Epithelial cell of proximal tubule (primary cell): ENCODE measurements at regions not wholly inside any gene's neighbourhood (a gene's known extent, or its start where the extent isn't known, plus 50 kb on each side); places are given as distances from the start of the nearest gene placed in this dataset.

ENCODE experiments used
- DNase-seq: peaks from one replicate; pipeline ENCODE4 v3.0.0-alpha.2; 2011; ENCODE audit warnings: low read depth
- H3K4me3 ChIP-seq: 2 replicates; pipeline ENCODE4 v1.5.1; 2011; ENCODE audit warnings: low read depth, mild to moderate bottlenecking, low read length
- TF ChIP-seq, protein P1 (sequence below): conservative IDR thresholded peaks from 2 replicates; pipeline ENCODE4 v1.5.1; 2012; ENCODE audit warnings: low read depth, mild to moderate bottlenecking, low read length

- TF ChIP-seq, protein P1, sequence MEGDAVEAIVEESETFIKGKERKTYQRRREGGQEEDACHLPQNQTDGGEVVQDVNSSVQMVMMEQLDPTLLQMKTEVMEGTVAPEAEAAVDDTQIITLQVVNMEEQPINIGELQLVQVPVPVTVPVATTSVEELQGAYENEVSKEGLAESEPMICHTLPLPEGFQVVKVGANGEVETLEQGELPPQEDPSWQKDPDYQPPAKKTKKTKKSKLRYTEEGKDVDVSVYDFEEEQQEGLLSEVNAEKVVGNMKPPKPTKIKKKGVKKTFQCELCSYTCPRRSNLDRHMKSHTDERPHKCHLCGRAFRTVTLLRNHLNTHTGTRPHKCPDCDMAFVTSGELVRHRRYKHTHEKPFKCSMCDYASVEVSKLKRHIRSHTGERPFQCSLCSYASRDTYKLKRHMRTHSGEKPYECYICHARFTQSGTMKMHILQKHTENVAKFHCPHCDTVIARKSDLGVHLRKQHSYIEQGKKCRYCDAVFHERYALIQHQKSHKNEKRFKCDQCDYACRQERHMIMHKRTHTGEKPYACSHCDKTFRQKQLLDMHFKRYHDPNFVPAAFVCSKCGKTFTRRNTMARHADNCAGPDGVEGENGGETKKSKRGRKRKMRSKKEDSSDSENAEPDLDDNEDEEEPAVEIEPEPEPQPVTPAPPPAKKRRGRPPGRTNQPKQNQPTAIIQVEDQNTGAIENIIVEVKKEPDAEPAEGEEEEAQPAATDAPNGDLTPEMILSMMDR, result no peak
- DNase-seq, result no peak
- H3K4me3 ChIP-seq, result no peak overlapping the region
These were observed 298.7 kb downstream of the SHANK2 start for GRCh38 chr11:70953720-70954119.

DNA sequence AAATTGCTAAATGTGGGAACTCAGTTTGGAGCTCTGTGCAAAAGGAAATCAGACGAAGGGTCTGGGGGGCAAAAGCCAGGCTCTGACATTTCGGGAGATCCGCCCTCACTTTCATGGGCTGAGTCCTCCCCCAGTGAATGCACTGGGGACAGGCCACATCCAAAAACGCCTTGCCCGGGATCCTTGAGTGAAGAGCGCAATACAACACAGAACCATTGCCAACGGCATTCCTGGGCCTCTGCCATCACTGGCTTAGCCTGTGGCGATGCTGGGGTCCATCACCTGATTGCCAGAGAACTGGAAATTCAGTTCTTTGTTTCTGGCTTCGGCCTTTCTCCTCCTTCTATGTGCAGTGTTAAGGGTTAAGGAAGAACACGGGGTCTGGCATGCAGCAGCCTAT is 297.9 kb downstream of the SHANK2 start:
- DNase-seq, result no peak
- TF ChIP-seq, protein P1, result no peak
- no peak overlapping the region for H3K4me3 ChIP-seq
